Right forelimb (tissue), 1 donor: ENCODE measurements at regions not wholly inside any gene's neighbourhood (a gene's known extent, or its start where the extent isn't known, plus 50 kb on each side); places are given as distances from the start of the nearest gene placed in this dataset.

ENCODE experiments used
- DNase-seq: peaks from one replicate; pipeline ENCODE4 v3.0.0-alpha.2; 2018

GRCh38 chr14:53807108-53807507, 149.5 kb downstream of the BMP4 start:
- no peak for DNase-seq

GRCh38 chr14:53796734-53797133, 159.9 kb downstream of the BMP4 start:
- DNase-seq, result no peak

- DNase-seq, result no peak
Observed at GRCh38 chr14:53793790-53794505, 162.7 kb downstream of the BMP4 start.

GRCh38 chr14:53792909-53793308, 163.7 kb downstream of the BMP4 start:
- no peak for DNase-seq

GRCh38 chr14:53790731-53791500, 165.7 kb downstream of the BMP4 start:
- DNase-seq, result no peak

GRCh38 chr14:53788566-53788965, 168.1 kb downstream of the BMP4 start:
- DNase-seq, result no peak

- DNase-seq, result no peak
Observed at GRCh38 chr14:53786045-53786444, 170.6 kb downstream of the BMP4 start.

- no peak for DNase-seq
Observed at GRCh38 chr14:53784688-53785087, 171.9 kb downstream of the BMP4 start.

GRCh38 chr14:53783256-53783655, 173.4 kb downstream of the BMP4 start:
- DNase-seq, result no peak

- no peak for DNase-seq
Observed at GRCh38 chr14:53780051-53780555, 176.5 kb downstream of the BMP4 start.

GRCh38 chr14:53779301-53779700, 177.3 kb downstream of the BMP4 start:
- DNase-seq, result no peak

GRCh38 chr14:53778263-53778662, 178.4 kb downstream of the BMP4 start:
- DNase-seq, result no peak

- no peak for DNase-seq
Observed at GRCh38 chr14:53772936-53773335, 183.7 kb downstream of the BMP4 start.

GRCh38 chr14:53767566-53767965, 189.1 kb downstream of the BMP4 start:
- no peak for DNase-seq

- no peak for DNase-seq
Observed at GRCh38 chr14:53766601-53767000, 190.0 kb downstream of the BMP4 start.

GRCh38 chr14:53766106-53766505, 190.5 kb downstream of the BMP4 start:
- no peak for DNase-seq

- DNase-seq, result no peak
Observed at GRCh38 chr14:53764846-53765245, 191.8 kb downstream of the BMP4 start.

- DNase-seq, result no peak
Observed at GRCh38 chr14:53758141-53758540, 198.5 kb downstream of the BMP4 start.

- DNase-seq, result no peak
Observed at GRCh38 chr14:53757732-53758131, 198.9 kb downstream of the BMP4 start.

- no peak for DNase-seq
Observed at GRCh38 chr14:53751650-53752049, 205.0 kb downstream of the BMP4 start.

GRCh38 chr14:53748691-53749090, 207.9 kb downstream of the BMP4 start:
- DNase-seq, result no peak

- DNase-seq, result no peak
Observed at GRCh38 chr14:53744857-53745256, 211.8 kb downstream of the BMP4 start.

- no peak for DNase-seq
Observed at GRCh38 chr14:53743371-53743770, 213.3 kb downstream of the BMP4 start.

- no peak for DNase-seq
Observed at GRCh38 chr14:53742233-53742620, 214.4 kb downstream of the BMP4 start.
